ENCODE measurements at regions not wholly inside any gene's neighbourhood (a gene's known extent, or its start where the extent isn't known, plus 50 kb on each side); places are given as distances from the start of the nearest gene placed in this dataset.
"Not testable (repeated sequence)": the region's sequence is repeated elsewhere in the genome, so short reads cannot be mapped to it uniquely, and the experiment has no call there.

DNA sequence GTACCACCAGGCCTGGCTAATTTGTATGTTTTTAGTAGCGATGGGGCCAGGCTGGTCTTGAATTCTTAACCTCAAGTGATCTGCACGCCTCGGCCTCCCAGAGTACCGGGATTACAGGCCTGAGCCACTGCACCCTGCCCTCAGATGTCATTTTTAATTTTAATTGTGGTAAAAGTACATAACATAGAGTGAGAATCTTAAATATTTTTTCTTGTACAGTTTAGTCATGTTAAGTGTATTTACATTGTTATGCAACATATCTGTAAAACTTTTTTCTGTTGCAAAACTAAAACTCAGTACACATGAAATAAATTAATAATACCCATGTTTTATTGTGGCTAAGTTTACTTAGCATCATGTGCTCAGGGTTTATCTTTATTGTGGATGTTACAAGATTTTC is 231.4 kb downstream of the ALG10 start:
- Histone ChIP-seq H3K4me3 (ENCODE audit: low read length) (no peak overlapping the region), H3K36me3 (ENCODE audit: insufficient read depth, low read length) (no peaks in the 10 kb centered on the region), H2AFZ (ENCODE audit: low read depth, low read length) (no peak overlapping the region), H3K9me3 (ENCODE audit: low read length) (no peaks in the 10 kb centered on the region), H3K27me3 (ENCODE audit: insufficient read depth, low read length) (no peaks in the 10 kb centered on the region), H3K4me1 (ENCODE audit: insufficient read depth, low read length) (no peaks in the 10 kb centered on the region)

- Histone ChIP-seq H3K4me1 (ENCODE audit: insufficient read depth, low read length) (no peaks in the 10 kb centered on the region), H2AFZ (ENCODE audit: low read depth, low read length) (no peak overlapping the region), H3K27me3 (ENCODE audit: insufficient read depth, low read length) (no peaks in the 10 kb centered on the region), H3K9me3 (ENCODE audit: low read length) (no peaks in the 10 kb centered on the region), H3K4me3 (ENCODE audit: low read length) (no peak overlapping the region), H3K36me3 (ENCODE audit: insufficient read depth, low read length) (no peaks in the 10 kb centered on the region)
Measured at GRCh38 chr12:34257093-34257492, 234.8 kb downstream of the ALG10 start.

DNA sequence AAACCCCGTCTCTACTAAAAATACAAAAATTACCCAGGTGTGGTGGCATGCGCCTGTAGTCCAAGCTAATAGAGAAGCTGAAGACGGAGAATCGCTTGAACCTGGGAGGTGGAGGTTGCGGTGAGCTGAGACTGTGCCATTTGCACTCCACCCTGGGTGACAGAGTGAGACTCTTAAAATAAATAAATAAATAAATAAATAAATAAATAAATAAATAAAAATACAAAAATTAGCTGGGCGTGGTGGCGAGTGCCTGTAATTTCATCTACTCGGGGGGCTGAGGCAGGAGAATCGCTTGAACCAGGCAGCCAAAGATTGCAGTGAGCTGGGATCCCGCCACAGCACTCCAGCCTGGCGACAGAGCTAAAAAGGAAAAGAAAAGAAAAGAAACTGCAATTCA is 239.8 kb downstream of the ALG10 start:
- not testable (repeated sequence) for H2AFZ ChIP-seq (ENCODE audit: low read depth, low read length); H3K27me3 ChIP-seq (ENCODE audit: insufficient read depth, low read length); H3K9me3 ChIP-seq (ENCODE audit: low read length); H3K4me3 ChIP-seq (ENCODE audit: low read length); H3K4me1 ChIP-seq (ENCODE audit: insufficient read depth, low read length); H3K36me3 ChIP-seq (ENCODE audit: insufficient read depth, low read length)

DNA sequence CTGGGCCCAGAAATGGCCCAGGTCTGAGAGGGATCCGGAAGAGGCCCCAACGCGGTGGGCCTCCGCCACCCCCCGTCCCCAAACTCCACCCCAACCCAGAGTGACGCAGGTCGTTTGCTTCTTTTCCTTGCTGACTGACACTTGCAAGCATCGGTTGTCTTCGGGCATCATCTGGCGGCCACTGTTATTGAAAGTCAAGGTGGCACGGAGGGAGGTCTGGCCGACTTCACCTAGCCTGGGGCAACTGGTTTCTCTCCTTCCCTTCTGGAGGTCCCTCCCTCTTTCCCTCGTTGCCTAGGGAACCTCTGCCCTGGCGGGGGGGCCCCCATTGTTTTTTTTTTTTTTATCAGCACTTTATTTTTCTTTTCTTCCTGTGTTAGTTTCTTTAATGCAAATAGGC is 241.8 kb downstream of the ALG10 start:
- Histone ChIP-seq H3K9me3 (ENCODE audit: low read length) (no peaks in the 10 kb centered on the region), H3K36me3 (ENCODE audit: insufficient read depth, low read length) (no peaks in the 10 kb centered on the region), H3K4me3 (ENCODE audit: low read length) (no peak overlapping the region), H3K27me3 (ENCODE audit: insufficient read depth, low read length) (no peaks in the 10 kb centered on the region), H2AFZ (ENCODE audit: low read depth, low read length) (no peak overlapping the region), H3K4me1 (ENCODE audit: insufficient read depth, low read length) (no peaks in the 10 kb centered on the region)

DNA sequence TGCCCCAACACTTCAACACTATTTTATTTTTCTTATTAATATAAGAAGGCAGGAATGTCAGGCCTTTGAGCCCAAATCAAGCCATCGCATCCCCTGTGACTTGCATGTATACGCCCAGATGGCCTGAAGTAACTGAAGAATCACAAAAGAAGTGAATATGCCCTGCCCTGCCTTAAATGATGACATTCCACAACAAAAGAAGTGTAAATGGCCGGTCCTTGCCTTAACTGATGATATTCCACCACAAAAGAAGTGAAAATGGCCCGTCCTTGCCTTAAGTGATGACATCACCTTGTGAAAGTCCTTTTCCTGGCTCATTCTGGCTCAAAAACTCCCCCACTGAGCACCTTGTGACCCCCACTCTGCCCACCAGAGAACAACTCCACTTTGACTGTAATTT is 251.4 kb downstream of the ALG10 start:
- not testable (repeated sequence) for H3K4me1 ChIP-seq (ENCODE audit: insufficient read depth, low read length); H3K4me3 ChIP-seq (ENCODE audit: low read length); H3K9me3 ChIP-seq (ENCODE audit: low read length); H3K36me3 ChIP-seq (ENCODE audit: insufficient read depth, low read length); H3K27me3 ChIP-seq (ENCODE audit: insufficient read depth, low read length); H2AFZ ChIP-seq (ENCODE audit: low read depth, low read length)

- H3K4me3 ChIP-seq (ENCODE audit: low read length): no peak overlapping the region
- no peaks in the 10 kb centered on the region for H3K4me1 ChIP-seq (ENCODE audit: insufficient read depth, low read length)
- no peak overlapping the region for H2AFZ ChIP-seq (ENCODE audit: low read depth, low read length)
- H3K36me3 ChIP-seq (ENCODE audit: insufficient read depth, low read length): no peaks in the 10 kb centered on the region
- H3K27me3 ChIP-seq (ENCODE audit: insufficient read depth, low read length): peaks cover 6% of the 10 kb centered on the region
- no peaks in the 10 kb centered on the region for H3K9me3 ChIP-seq (ENCODE audit: low read length)
Measured at GRCh38 chr12:34275129-34275528, 252.8 kb downstream of the ALG10 start.

- Histone ChIP-seq H3K4me3 (ENCODE audit: low read length) (no peak overlapping the region), H3K36me3 (ENCODE audit: insufficient read depth, low read length) (no peaks in the 10 kb centered on the region), H2AFZ (ENCODE audit: low read depth, low read length) (no peak overlapping the region), H3K27me3 (ENCODE audit: insufficient read depth, low read length) (no peaks in the 10 kb centered on the region), H3K9me3 (ENCODE audit: low read length) (peaks cover 10% of the 10 kb centered on the region), H3K4me1 (ENCODE audit: insufficient read depth, low read length) (no peaks in the 10 kb centered on the region)
Measured at GRCh38 chr12:34286483-34286882, 264.2 kb downstream of the ALG10 start.

- Histone ChIP-seq H3K9me3 (ENCODE audit: low read length) (peaks cover 10% of the 10 kb centered on the region), H3K27me3 (ENCODE audit: insufficient read depth, low read length) (no peaks in the 10 kb centered on the region), H2AFZ (ENCODE audit: low read depth, low read length) (no peak overlapping the region), H3K4me1 (ENCODE audit: insufficient read depth, low read length) (no peaks in the 10 kb centered on the region), H3K4me3 (ENCODE audit: low read length) (no peak overlapping the region), H3K36me3 (ENCODE audit: insufficient read depth, low read length) (no peaks in the 10 kb centered on the region)
Measured at GRCh38 chr12:34286934-34287333, 264.6 kb downstream of the ALG10 start.

DNA sequence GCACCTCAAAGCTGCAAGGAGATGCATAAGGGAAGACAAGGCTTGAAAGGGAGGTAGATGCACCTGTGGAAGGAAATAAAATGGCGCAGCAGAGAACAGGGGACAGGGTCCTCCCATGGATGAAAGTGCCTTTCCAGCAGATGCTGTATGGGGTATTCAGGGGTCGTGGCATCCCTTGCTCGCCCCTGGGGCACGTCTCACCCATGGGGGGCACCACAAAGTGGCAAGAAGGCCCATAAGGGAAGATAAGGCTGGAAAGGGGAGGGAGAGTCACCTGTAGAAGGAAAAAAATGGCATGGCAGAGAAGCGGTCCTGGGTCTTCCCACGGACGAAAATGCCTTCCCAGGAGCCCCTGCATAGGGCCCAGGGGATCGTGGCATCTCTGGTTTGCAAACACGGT is 265.1 kb downstream of the ALG10 start:
- Histone ChIP-seq H3K9me3 (ENCODE audit: low read length) (peaks cover 10% of the 10 kb centered on the region), H3K36me3 (ENCODE audit: insufficient read depth, low read length) (no peaks in the 10 kb centered on the region), H3K27me3 (ENCODE audit: insufficient read depth, low read length) (no peaks in the 10 kb centered on the region), H3K4me3 (ENCODE audit: low read length) (no peak overlapping the region), H3K4me1 (ENCODE audit: insufficient read depth, low read length) (no peaks in the 10 kb centered on the region), H2AFZ (ENCODE audit: low read depth, low read length) (no peak overlapping the region)

GRCh38 chr12:34287986-34288962 is 266.0 kb downstream of the ALG10 start:
- Histone ChIP-seq H3K9me3 (ENCODE audit: low read length) (peaks cover 10% of the 10 kb centered on the region), H3K36me3 (ENCODE audit: insufficient read depth, low read length) (no peaks in the 10 kb centered on the region), H3K4me1 (ENCODE audit: insufficient read depth, low read length) (no peaks in the 10 kb centered on the region), H3K27me3 (ENCODE audit: insufficient read depth, low read length) (no peaks in the 10 kb centered on the region), H3K4me3 (ENCODE audit: low read length) (no peak overlapping the region), H2AFZ (ENCODE audit: low read depth, low read length) (no peak overlapping the region)

DNA sequence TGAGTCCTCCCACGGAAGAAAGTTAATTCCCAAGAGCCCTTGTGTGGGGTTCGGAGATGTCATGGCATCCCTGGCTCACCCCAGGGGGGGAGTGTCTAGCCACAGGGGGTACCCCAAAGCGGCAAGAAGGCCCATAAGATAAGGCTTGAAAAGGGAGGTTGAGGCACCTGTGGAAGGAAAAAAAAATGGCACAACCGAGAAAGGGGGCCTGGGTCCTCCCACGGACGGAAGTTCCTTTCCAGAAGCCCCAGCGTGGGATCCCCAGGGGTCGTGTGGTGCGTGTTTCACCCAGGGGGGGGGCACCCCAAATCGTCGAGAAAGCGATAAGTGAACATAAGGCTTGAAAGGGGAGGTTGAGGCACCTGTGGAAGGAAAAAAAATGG is 266.7 kb downstream of the ALG10 start:
- Histone ChIP-seq H3K9me3 (ENCODE audit: low read length) (peaks cover 10% of the 10 kb centered on the region), H3K36me3 (ENCODE audit: insufficient read depth, low read length) (no peaks in the 10 kb centered on the region), H3K27me3 (ENCODE audit: insufficient read depth, low read length) (no peaks in the 10 kb centered on the region), H2AFZ (ENCODE audit: low read depth, low read length) (no peak overlapping the region), H3K4me1 (ENCODE audit: insufficient read depth, low read length) (no peaks in the 10 kb centered on the region), H3K4me3 (ENCODE audit: low read length) (no peak overlapping the region)

DNA sequence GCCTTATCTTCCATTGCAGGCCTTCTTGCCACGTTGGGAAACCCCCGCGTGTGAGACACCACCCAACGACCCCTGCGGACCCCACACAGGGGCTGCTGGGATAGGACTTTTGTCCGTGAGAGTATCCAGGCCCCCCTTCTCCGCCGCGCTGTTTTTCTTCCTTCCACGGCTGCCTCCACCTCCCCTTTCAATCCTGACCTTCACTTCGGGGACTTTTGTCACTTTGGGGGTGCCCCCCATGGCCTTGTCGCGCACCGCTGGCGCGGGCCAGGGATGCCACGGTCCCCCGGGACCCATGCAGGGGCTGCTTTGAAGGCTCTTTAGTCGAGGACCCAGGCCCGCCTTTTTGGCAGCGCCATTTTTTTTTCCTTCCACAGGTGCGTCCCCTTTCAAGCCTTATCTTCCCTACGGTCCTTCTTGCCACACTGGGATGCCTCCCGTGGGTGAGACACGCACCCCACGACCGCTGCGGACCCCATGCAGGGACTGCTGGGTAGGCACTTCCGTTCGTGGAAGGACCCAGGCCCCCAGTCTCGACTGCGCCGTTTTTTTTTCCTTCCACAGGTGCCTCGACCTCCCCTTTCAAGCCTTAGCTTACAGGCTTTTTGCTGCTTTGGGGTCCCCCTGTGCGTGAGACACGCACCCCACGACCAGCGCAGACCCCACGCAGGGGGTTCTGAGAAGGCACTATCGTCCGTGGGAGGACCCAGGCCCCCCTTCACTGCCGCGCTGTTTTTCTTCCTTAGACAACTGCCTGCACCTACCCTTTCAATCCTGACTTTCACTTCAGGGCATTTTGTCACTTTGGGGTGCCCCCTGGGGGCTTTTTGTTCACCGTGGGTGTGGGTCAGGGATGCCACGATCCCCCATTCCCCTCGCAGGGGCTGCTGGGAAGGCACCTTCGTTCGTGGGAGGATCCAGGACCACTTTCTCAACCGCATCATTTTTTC is 267.4 kb downstream of the ALG10 start:
- Histone ChIP-seq H3K9me3 (ENCODE audit: low read length) (peaks cover 10% of the 10 kb centered on the region), H2AFZ (ENCODE audit: low read depth, low read length) (no peak overlapping the region), H3K36me3 (ENCODE audit: insufficient read depth, low read length) (no peaks in the 10 kb centered on the region), H3K4me3 (ENCODE audit: low read length) (no peak overlapping the region), H3K27me3 (ENCODE audit: insufficient read depth, low read length) (no peaks in the 10 kb centered on the region), H3K4me1 (ENCODE audit: insufficient read depth, low read length) (no peaks in the 10 kb centered on the region)

DNA sequence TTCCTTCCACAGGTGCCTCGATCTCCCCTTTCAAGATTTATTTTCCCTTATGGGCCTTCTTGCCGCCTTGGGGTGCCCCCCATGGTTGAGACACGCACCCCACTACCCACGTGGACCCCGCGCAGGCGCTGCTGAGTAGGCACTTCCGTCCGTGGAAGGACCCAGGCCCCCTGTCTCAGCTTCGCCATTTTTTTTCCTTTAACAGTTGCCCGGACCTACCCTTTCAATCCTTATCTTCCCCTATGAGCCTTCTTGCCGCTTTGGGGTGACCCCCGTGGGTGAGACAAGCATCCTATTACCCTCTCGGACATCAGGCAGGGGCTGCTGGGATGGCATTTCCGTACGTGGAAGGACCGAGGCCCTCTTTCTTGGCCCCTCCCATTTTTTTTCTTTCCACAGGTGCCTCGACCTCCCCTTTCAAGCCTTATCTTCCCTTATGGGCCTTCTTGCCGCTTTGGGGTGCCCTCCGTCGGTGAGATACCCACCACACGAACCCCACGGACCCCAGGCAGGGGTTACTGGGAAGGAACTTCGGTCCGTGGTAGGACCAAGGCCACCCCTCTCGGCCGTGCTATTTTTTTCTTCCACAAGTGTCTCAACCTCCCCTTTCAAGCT is 268.2 kb downstream of the ALG10 start:
- no peaks in the 10 kb centered on the region for H3K36me3 ChIP-seq (ENCODE audit: insufficient read depth, low read length)
- H3K4me3 ChIP-seq (ENCODE audit: low read length): no peak overlapping the region
- H3K9me3 ChIP-seq (ENCODE audit: low read length): peaks cover 13% of the 10 kb centered on the region
- no peaks in the 10 kb centered on the region for H3K4me1 ChIP-seq (ENCODE audit: insufficient read depth, low read length)
- no peaks in the 10 kb centered on the region for H3K27me3 ChIP-seq (ENCODE audit: insufficient read depth, low read length)
- peak overlapping the region; percentile 17 for H2AFZ ChIP-seq (ENCODE audit: low read depth, low read length)
